GM23338 (cell line): ENCODE measurements at regions not wholly inside any gene's neighbourhood (a gene's known extent, or its start where the extent isn't known, plus 50 kb on each side); places are given as distances from the start of the nearest gene placed in this dataset.

Source experiments
- ATAC-seq: fragments of 200-7000 bp; cut with Tn5 transposase; 3 replicates; pipeline ENCODE4 v1.9.1; 2020
- DNase-seq: peaks from one replicate; pipeline ENCODE4 v3.0.0-alpha.2; 2015; ENCODE audit warnings: low spot score
- H2AFZ ChIP-seq: fragments of 200-600 bp; sonication (generic); 2 replicates; pipeline ENCODE4 v1.8.0; 2016; ENCODE audit warnings: antibody characterized with exemption, mild to moderate bottlenecking, moderate library complexity
- H3F3A ChIP-seq: fragments of 200-600 bp; sonication (generic); replicated peaks from 2 replicates; pipeline ENCODE4 v1.8.0; 2017; ENCODE audit warnings: antibody characterized with exemption, mixed run types, low read depth
- H3K27ac ChIP-seq: fragments of 200-600 bp; sonication (generic); 2 replicates; pipeline ENCODE4 v1.6.1; 2016; ENCODE audit warnings: low read depth
- H3K27me3 ChIP-seq: fragments of 200-600 bp; sonication (generic); 2 replicates; pipeline ENCODE4 v1.8.0; 2016; ENCODE audit warnings: mild to moderate bottlenecking, mixed run types, moderate library complexity; ENCODE audit not compliant: insufficient read depth
- H3K36me3 ChIP-seq: fragments of 200-600 bp; sonication (generic); 2 replicates; pipeline ENCODE4 v1.8.0; 2016; ENCODE audit warnings: mild to moderate bottlenecking; ENCODE audit not compliant: insufficient read depth
- H3K4me1 ChIP-seq: fragments of 200-600 bp; sonication (generic); 2 replicates; pipeline ENCODE4 v1.8.0; 2016; ENCODE audit warnings: mild to moderate bottlenecking, moderate library complexity; ENCODE audit not compliant: insufficient read depth
- H3K4me2 ChIP-seq: fragments of 200-600 bp; sonication (generic); 2 replicates; pipeline ENCODE4 v1.7.1; 2017; ENCODE audit warnings: mixed run types
- H3K4me3 ChIP-seq: fragments of 200-600 bp; sonication (generic); 2 replicates; pipeline ENCODE4 v1.6.1; 2016; ENCODE audit warnings: mixed run types
- H3K79me2 ChIP-seq: fragments of 200-600 bp; sonication (generic); replicated peaks from 2 replicates; pipeline ENCODE4 v1.8.0; 2017; ENCODE audit warnings: mild to moderate bottlenecking; ENCODE audit not compliant: insufficient read depth
- H3K9me2 ChIP-seq: fragments of 200-600 bp; sonication (generic); 2 replicates; pipeline ENCODE4 v1.8.0; 2017; ENCODE audit not compliant: insufficient read depth
- H4K20me1 ChIP-seq: fragments of 200-600 bp; sonication (generic); replicated peaks from 2 replicates; pipeline ENCODE4 v1.8.0; 2017; ENCODE audit warnings: mild to moderate bottlenecking; ENCODE audit not compliant: insufficient read depth
- H3K27ac Mint-ChIP-seq: 2 replicates; pipeline ENCODE4 v1.8.0; 2020; ENCODE audit warnings: inconsistent platforms, mild to moderate bottlenecking, moderate library complexity, mixed read lengths
- H3K27me3 Mint-ChIP-seq: 3 replicates; pipeline ENCODE4 v1.8.0; 2022; ENCODE audit warnings: low read depth, mild to moderate bottlenecking, moderate library complexity, mixed read lengths, inconsistent platforms; ENCODE audit not compliant: insufficient read depth, poor library complexity
- H3K36me3 Mint-ChIP-seq: 3 replicates; pipeline ENCODE4 v1.8.0; 2021; ENCODE audit warnings: low read depth, mild to moderate bottlenecking, inconsistent platforms, moderate library complexity, mixed read lengths
- H3K4me1 Mint-ChIP-seq: 3 replicates; pipeline ENCODE4 v1.8.0; 2020; ENCODE audit warnings: mild to moderate bottlenecking, inconsistent platforms, mixed read lengths
- H3K4me3 Mint-ChIP-seq: 3 replicates; pipeline ENCODE4 v1.8.0; 2021; ENCODE audit warnings: moderate library complexity, mild to moderate bottlenecking, inconsistent platforms, mixed read lengths
- H3K9me3 Mint-ChIP-seq: 3 replicates; pipeline ENCODE4 v1.8.0; 2020; ENCODE audit warnings: moderate library complexity, mild to moderate bottlenecking, inconsistent platforms, mixed read lengths
- CREB1 ChIP-seq: fragments of 250-450 bp; sonication (Bioruptor Pico); IDR thresholded peaks from 2 replicates; pipeline ENCODE4 v1.5.0; 2020; ENCODE audit warnings: low read depth, mild to moderate bottlenecking, moderate library complexity
- EZH2 ChIP-seq: fragments of 200-600 bp; sonication (generic); IDR thresholded peaks from one replicate; pipeline ENCODE4 v1.8.0; 2017; ENCODE audit warnings: antibody characterized with exemption, mild to moderate bottlenecking, low read depth; ENCODE audit not compliant: unreplicated experiment
- EZH2phosphoT487 ChIP-seq: fragments of 200-600 bp; sonication (generic); IDR thresholded peaks from one replicate; pipeline ENCODE4 v1.8.1; 2018; ENCODE audit warnings: antibody characterized with exemption; ENCODE audit not compliant: unreplicated experiment
- JUNB ChIP-seq: IDR thresholded peaks from one replicate; pipeline ENCODE4 v1.6.1; 2016; ENCODE audit warnings: antibody characterized with exemption; ENCODE audit not compliant: unreplicated experiment
- NANOG ChIP-seq: IDR thresholded peaks from 2 replicates; pipeline ENCODE4 v1.6.1; 2016; ENCODE audit warnings: antibody characterized with exemption, borderline replicate concordance
- POLR2AphosphoS5 ChIP-seq: IDR thresholded peaks from 2 replicates; pipeline ENCODE4 v1.6.1; 2016; ENCODE audit warnings: antibody characterized with exemption, low read depth
- STAT1 ChIP-seq: IDR thresholded peaks from one replicate; pipeline ENCODE4 v1.6.1; 2016; ENCODE audit warnings: antibody characterized with exemption; ENCODE audit not compliant: unreplicated experiment
- ZNF114 ChIP-seq: fragments of 250-450 bp; sonication (Bioruptor Pico); IDR thresholded peaks from 2 replicates; pipeline ENCODE4 v1.5.0; 2020; ENCODE audit warnings: mild to moderate bottlenecking, moderate library complexity
- ZNF331 ChIP-seq: fragments of 250-450 bp; sonication (Bioruptor Pico); IDR thresholded peaks from 2 replicates; pipeline ENCODE4 v1.5.0; 2020; ENCODE audit warnings: low read depth, mild to moderate bottlenecking, moderate library complexity
- TF ChIP-seq, protein P1 (sequence below), 2 experiments: fragments of 200-600 bp in 1 of 2; sonication (generic) in 1 of 2; conservative IDR thresholded peaks; 2 replicates each; pipeline versions ENCODE4 v1.5.1 to v1.6.1; 2016 to 2017; ENCODE audit warnings: antibody characterized with exemption in 2 of 2, low read depth in 2 of 2, mild to moderate bottlenecking in 2 of 2, moderate library complexity in 1 of 2
- TF ChIP-seq, protein P2 (sequence below): fragments of 250-450 bp; sonication (Bioruptor Pico); IDR thresholded peaks from 2 replicates; pipeline ENCODE4 v1.5.0; 2020; ENCODE audit warnings: mild to moderate bottlenecking, moderate library complexity
- TF ChIP-seq, protein P3 (sequence below): IDR thresholded peaks from one replicate; pipeline ENCODE4 v1.6.1; 2018; ENCODE audit warnings: antibody characterized with exemption; ENCODE audit not compliant: unreplicated experiment
- TF ChIP-seq, protein P4 (sequence below): IDR thresholded peaks from 2 replicates; pipeline ENCODE4 v1.6.1; 2016; ENCODE audit warnings: antibody characterized with exemption

DNA sequence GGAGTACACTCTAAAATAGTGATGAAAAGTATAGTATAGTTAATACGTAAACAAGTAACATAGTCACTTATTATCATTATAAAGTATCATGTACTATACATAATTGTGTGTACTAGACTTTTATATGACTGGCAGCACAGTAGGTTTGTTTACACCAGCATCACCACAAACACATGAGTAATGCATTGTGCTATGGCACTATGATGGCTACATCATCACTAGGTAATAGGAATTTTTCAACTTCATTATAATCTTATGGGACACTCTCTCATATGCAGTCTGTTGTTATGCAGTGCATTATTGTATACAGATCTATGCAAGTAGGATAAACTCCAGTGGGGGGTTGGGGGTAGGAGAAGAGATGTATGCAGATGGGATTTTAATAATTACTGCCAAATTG is 52.7 kb upstream of the ELL2 start:
- H3K36me3 ChIP-seq, result no peaks in the 10 kb centered on the region
- no peaks in the 10 kb centered on the region for H3F3A ChIP-seq
- ATAC-seq, result no peak
- H3K4me2 ChIP-seq, result no peak overlapping the region
- no peaks in the 10 kb centered on the region for H3K9me3 Mint-ChIP-seq
- H3K27ac Mint-ChIP-seq, result no peak overlapping the region
- H3K9me2 ChIP-seq, result no peaks in the 10 kb centered on the region
- H3K4me1 ChIP-seq, result no peaks in the 10 kb centered on the region
- H4K20me1 ChIP-seq, result no peaks in the 10 kb centered on the region
- H3K4me1 Mint-ChIP-seq, result no peaks in the 10 kb centered on the region
- H3K27ac ChIP-seq, result no peak overlapping the region
- no peaks in the 10 kb centered on the region for H3K36me3 Mint-ChIP-seq
- H3K79me2 ChIP-seq, result no peaks in the 10 kb centered on the region
- no peak overlapping the region for H2AFZ ChIP-seq
- TF ChIP-seq EZH2 (no peak), POLR2AphosphoS5 (no peak), CREB1 (CRISPR knock-in tag) (no peak), NANOG (no peak), ZNF331 (CRISPR knock-in tag) (no peak), ZNF114 (CRISPR knock-in tag) (no peak), JUNB (no peak), STAT1 (no peak), EZH2phosphoT487 (no peak)
- TF ChIP-seq, protein P1, sequence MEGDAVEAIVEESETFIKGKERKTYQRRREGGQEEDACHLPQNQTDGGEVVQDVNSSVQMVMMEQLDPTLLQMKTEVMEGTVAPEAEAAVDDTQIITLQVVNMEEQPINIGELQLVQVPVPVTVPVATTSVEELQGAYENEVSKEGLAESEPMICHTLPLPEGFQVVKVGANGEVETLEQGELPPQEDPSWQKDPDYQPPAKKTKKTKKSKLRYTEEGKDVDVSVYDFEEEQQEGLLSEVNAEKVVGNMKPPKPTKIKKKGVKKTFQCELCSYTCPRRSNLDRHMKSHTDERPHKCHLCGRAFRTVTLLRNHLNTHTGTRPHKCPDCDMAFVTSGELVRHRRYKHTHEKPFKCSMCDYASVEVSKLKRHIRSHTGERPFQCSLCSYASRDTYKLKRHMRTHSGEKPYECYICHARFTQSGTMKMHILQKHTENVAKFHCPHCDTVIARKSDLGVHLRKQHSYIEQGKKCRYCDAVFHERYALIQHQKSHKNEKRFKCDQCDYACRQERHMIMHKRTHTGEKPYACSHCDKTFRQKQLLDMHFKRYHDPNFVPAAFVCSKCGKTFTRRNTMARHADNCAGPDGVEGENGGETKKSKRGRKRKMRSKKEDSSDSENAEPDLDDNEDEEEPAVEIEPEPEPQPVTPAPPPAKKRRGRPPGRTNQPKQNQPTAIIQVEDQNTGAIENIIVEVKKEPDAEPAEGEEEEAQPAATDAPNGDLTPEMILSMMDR (conservative IDR thresholded peaks at IDR 0.05; ENCODE audit: low read depth in 2 of 2), result no peak
- TF ChIP-seq, protein P2, sequence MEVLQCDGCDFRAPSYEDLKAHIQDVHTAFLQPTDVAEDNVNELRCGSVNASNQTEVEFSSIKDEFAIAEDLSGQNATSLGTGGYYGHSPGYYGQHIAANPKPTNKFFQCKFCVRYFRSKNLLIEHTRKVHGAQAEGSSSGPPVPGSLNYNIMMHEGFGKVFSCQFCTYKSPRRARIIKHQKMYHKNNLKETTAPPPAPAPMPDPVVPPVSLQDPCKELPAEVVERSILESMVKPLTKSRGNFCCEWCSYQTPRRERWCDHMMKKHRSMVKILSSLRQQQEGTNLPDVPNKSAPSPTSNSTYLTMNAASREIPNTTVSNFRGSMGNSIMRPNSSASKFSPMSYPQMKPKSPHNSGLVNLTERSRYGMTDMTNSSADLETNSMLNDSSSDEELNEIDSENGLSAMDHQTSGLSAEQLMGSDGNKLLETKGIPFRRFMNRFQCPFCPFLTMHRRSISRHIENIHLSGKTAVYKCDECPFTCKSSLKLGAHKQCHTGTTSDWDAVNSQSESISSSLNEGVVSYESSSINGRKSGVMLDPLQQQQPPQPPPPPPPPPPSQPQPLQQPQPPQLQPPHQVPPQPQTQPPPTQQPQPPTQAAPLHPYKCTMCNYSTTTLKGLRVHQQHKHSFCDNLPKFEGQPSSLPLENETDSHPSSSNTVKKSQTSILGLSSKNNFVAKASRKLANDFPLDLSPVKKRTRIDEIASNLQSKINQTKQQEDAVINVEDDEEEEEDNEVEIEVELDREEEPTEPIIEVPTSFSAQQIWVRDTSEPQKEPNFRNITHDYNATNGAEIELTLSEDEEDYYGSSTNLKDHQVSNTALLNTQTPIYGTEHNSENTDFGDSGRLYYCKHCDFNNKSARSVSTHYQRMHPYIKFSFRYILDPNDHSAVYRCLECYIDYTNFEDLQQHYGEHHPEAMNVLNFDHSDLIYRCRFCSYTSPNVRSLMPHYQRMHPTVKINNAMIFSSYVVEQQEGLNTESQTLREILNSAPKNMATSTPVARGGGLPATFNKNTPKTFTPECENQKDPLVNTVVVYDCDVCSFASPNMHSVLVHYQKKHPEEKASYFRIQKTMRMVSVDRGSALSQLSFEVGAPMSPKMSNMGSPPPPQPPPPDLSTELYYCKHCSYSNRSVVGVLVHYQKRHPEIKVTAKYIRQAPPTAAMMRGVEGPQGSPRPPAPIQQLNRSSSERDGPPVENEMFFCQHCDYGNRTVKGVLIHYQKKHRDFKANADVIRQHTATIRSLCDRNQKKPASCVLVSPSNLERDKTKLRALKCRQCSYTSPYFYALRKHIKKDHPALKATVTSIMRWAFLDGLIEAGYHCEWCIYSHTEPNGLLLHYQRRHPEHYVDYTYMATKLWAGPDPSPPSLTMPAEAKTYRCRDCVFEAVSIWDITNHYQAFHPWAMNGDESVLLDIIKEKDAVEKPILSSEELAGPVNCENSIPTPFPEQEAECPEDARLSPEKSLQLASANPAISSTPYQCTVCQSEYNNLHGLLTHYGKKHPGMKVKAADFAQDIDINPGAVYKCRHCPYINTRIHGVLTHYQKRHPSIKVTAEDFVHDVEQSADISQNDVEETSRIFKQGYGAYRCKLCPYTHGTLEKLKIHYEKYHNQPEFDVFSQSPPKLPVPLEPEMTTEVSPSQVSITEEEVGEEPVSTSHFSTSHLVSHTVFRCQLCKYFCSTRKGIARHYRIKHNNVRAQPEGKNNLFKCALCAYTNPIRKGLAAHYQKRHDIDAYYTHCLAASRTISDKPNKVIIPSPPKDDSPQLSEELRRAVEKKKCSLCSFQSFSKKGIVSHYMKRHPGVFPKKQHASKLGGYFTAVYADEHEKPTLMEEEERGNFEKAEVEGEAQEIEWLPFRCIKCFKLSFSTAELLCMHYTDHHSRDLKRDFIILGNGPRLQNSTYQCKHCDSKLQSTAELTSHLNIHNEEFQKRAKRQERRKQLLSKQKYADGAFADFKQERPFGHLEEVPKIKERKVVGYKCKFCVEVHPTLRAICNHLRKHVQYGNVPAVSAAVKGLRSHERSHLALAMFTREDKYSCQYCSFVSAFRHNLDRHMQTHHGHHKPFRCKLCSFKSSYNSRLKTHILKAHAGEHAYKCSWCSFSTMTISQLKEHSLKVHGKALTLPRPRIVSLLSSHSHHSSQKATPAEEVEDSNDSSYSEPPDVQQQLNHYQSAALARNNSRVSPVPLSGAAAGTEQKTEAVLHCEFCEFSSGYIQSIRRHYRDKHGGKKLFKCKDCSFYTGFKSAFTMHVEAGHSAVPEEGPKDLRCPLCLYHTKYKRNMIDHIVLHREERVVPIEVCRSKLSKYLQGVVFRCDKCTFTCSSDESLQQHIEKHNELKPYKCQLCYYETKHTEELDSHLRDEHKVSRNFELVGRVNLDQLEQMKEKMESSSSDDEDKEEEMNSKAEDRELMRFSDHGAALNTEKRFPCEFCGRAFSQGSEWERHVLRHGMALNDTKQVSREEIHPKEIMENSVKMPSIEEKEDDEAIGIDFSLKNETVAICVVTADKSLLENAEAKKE (CRISPR knock-in tag), result no peak
- TF ChIP-seq, protein P3, sequence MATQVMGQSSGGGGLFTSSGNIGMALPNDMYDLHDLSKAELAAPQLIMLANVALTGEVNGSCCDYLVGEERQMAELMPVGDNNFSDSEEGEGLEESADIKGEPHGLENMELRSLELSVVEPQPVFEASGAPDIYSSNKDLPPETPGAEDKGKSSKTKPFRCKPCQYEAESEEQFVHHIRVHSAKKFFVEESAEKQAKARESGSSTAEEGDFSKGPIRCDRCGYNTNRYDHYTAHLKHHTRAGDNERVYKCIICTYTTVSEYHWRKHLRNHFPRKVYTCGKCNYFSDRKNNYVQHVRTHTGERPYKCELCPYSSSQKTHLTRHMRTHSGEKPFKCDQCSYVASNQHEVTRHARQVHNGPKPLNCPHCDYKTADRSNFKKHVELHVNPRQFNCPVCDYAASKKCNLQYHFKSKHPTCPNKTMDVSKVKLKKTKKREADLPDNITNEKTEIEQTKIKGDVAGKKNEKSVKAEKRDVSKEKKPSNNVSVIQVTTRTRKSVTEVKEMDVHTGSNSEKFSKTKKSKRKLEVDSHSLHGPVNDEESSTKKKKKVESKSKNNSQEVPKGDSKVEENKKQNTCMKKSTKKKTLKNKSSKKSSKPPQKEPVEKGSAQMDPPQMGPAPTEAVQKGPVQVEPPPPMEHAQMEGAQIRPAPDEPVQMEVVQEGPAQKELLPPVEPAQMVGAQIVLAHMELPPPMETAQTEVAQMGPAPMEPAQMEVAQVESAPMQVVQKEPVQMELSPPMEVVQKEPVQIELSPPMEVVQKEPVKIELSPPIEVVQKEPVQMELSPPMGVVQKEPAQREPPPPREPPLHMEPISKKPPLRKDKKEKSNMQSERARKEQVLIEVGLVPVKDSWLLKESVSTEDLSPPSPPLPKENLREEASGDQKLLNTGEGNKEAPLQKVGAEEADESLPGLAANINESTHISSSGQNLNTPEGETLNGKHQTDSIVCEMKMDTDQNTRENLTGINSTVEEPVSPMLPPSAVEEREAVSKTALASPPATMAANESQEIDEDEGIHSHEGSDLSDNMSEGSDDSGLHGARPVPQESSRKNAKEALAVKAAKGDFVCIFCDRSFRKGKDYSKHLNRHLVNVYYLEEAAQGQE, result no peak
- TF ChIP-seq, protein P4, sequence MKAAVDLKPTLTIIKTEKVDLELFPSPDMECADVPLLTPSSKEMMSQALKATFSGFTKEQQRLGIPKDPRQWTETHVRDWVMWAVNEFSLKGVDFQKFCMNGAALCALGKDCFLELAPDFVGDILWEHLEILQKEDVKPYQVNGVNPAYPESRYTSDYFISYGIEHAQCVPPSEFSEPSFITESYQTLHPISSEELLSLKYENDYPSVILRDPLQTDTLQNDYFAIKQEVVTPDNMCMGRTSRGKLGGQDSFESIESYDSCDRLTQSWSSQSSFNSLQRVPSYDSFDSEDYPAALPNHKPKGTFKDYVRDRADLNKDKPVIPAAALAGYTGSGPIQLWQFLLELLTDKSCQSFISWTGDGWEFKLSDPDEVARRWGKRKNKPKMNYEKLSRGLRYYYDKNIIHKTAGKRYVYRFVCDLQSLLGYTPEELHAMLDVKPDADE, result no peak
- no peak overlapping the region for H3K4me3 ChIP-seq
- H3K4me3 Mint-ChIP-seq, result no peak overlapping the region
- no peak for DNase-seq
- H3K27me3 Mint-ChIP-seq, result no peaks in the 10 kb centered on the region
- no peaks in the 10 kb centered on the region for H3K27me3 ChIP-seq
